Renal cortical epithelial cell (primary cell): ENCODE measurements at regions not wholly inside any gene's neighbourhood (a gene's known extent, or its start where the extent isn't known, plus 50 kb on each side); places are given as distances from the start of the nearest gene placed in this dataset.

Experiments used
- DNase-seq: peaks from one replicate; pipeline ENCODE4 v3.0.0-alpha.2; 2011; ENCODE audit warnings: low read depth

GRCh38 chr12:126761420-126761819 lies 1505.5 kb upstream of the TMEM132C start:
- no peak for DNase-seq

- no peak for DNase-seq
These were observed 1504.8 kb upstream of the TMEM132C start for GRCh38 chr12:126762150-126762549.

GRCh38 chr12:126763359-126763758 lies 1503.6 kb upstream of the TMEM132C start:
- DNase-seq, result no peak

GRCh38 chr12:126767334-126767733 lies 1499.6 kb upstream of the TMEM132C start:
- DNase-seq, result no peak

GRCh38 chr12:126768517-126768916 lies 1498.5 kb upstream of the TMEM132C start:
- DNase-seq, result no peak

- no peak for DNase-seq
These were observed 1496.8 kb upstream of the TMEM132C start for GRCh38 chr12:126770188-126770587.

- peak; percentile 91 for DNase-seq
These were observed 1494.7 kb upstream of the TMEM132C start for GRCh38 chr12:126772171-126772864.

- DNase-seq, result no peak
These were observed 1494.0 kb upstream of the TMEM132C start for GRCh38 chr12:126773012-126773411.

- DNase-seq, result no peak
These were observed 1493.5 kb upstream of the TMEM132C start for GRCh38 chr12:126773491-126773890.

GRCh38 chr12:126776026-126776655 lies 1490.8 kb upstream of the TMEM132C start:
- no peak for DNase-seq

GRCh38 chr12:126780343-126780742 lies 1486.6 kb upstream of the TMEM132C start:
- no peak for DNase-seq

GRCh38 chr12:126781593-126781992 lies 1485.4 kb upstream of the TMEM132C start:
- no peak for DNase-seq

- no peak for DNase-seq
These were observed 1484.9 kb upstream of the TMEM132C start for GRCh38 chr12:126782083-126782482.

- DNase-seq, result peak; percentile 17
These were observed 1482.5 kb upstream of the TMEM132C start for GRCh38 chr12:126784328-126784921.

GRCh38 chr12:126789963-126790362 lies 1477.0 kb upstream of the TMEM132C start:
- no peak for DNase-seq

- DNase-seq, result no peak
These were observed 1475.8 kb upstream of the TMEM132C start for GRCh38 chr12:126791122-126791521.

- DNase-seq, result no peak
These were observed 1474.6 kb upstream of the TMEM132C start for GRCh38 chr12:126792411-126792810.

- no peak for DNase-seq
These were observed 1469.4 kb upstream of the TMEM132C start for GRCh38 chr12:126797525-126797924.

GRCh38 chr12:126798449-126798848 lies 1468.5 kb upstream of the TMEM132C start:
- DNase-seq, result no peak

GRCh38 chr12:126807312-126807865 lies 1459.6 kb upstream of the TMEM132C start:
- no peak for DNase-seq

GRCh38 chr12:126811391-126811790 lies 1455.6 kb upstream of the TMEM132C start:
- no peak for DNase-seq

GRCh38 chr12:126819554-126819953 lies 1447.4 kb upstream of the TMEM132C start:
- DNase-seq, result no peak
